Heart left ventricle (tissue), 16 donors: ENCODE measurements at regions not wholly inside any gene's neighbourhood (a gene's known extent, or its start where the extent isn't known, plus 50 kb on each side); places are given as distances from the start of the nearest gene placed in this dataset.

Experiments used
- ATAC-seq, 4 donors: fragments of 200-7000 bp; cut with Tn5 transposase; one replicate each; pipeline ENCODE4 v1.9.1; 2020 to 2022; ENCODE audit warnings: moderate library complexity in 4 of 4, mild to moderate bottlenecking in 3 of 4, moderate number of reproducible peaks in 1 of 4
- DNase-seq, 5 donors: peaks; one replicate each; pipeline ENCODE4 v3.0.0-alpha.2; 2020
- H3K27ac ChIP-seq, 12 donors: fragments of 200-600 bp; sonication (generic) in 4 of 12; one replicate each; pipeline versions ENCODE4 v1.5.0 to v1.8.0; 2016 to 2022; ENCODE audit warnings: mild to moderate bottlenecking in 2 of 12
- H3K27me3 ChIP-seq, 9 donors: fragments of 200-600 bp; sonication (generic) in 2 of 9; one replicate each; pipeline versions ENCODE4 v1.5.1 to v1.8.0; 2016 to 2022; ENCODE audit warnings: mild to moderate bottlenecking in 3 of 9
- H3K36me3 ChIP-seq, 9 donors: fragments of 200-600 bp; sonication (generic) in 2 of 9; one replicate each; pipeline versions ENCODE4 v1.5.0 to v1.8.0; 2018 to 2022; ENCODE audit warnings: mild to moderate bottlenecking in 2 of 9
- H3K4me1 ChIP-seq, 12 donors: fragments of 200-600 bp; sonication (generic) in 4 of 12; one replicate each; pipeline versions ENCODE4 v1.5.0 to v1.8.0; 2016 to 2022; ENCODE audit warnings: mild to moderate bottlenecking in 3 of 12
- H3K4me3 ChIP-seq, 12 donors: fragments of 200-600 bp; sonication (generic) in 4 of 12; one replicate each; pipeline versions ENCODE4 v1.5.0 to v1.8.0; 2017 to 2022; ENCODE audit warnings: mild to moderate bottlenecking in 9 of 12, moderate library complexity in 4 of 12
- H3K9me3 ChIP-seq, 12 donors: fragments of 200-600 bp; sonication (generic) in 4 of 12; one replicate each; pipeline versions ENCODE4 v1.5.0 to v1.8.0; 2016 to 2022; ENCODE audit warnings: mild to moderate bottlenecking in 1 of 12
- POLR2A ChIP-seq, 2 donors: fragments of 450-650 bp; IDR thresholded peaks; one replicate each; pipeline ENCODE4 v1.6.1; 2017; ENCODE audit warnings: antibody characterized with exemption in 2 of 2, mild to moderate bottlenecking in 2 of 2, moderate library complexity in 2 of 2
- WGBS, 4 donors: extraction: QIAGEN DNeasy Blood & Tissue Kit in 2 of 4; methylation state at CpG; one replicate each; pipeline versions ENCODE4 v1.1.5 to v1.1.7; 2013 to 2018; 5-methylcytosine and 5-hydroxymethylcytosine counted together
- intact Hi-C, 10 donors: fragments of 100-400 bp; cut with DNase I; formaldehyde crosslinking; loops; one replicate each; pipeline versions ENCODE4 v1.11.1 to v1.14.2; 2022
- TF ChIP-seq, protein P1 (sequence below), 12 donors: fragments of 200-600 bp; sonication (generic) in 4 of 12; IDR thresholded peaks; one replicate each; pipeline versions ENCODE4 v1.5.0 to v1.8.0; 2018 to 2022; ENCODE audit warnings: antibody characterized with exemption in 12 of 12, mild to moderate bottlenecking in 5 of 12
- donor health status: ischemic (EF 13 %, LVEDD 7.1; RV severe dilation, severe dysfunction).
- donor health status: healthy with polysubstance abuse.
- donor health status: DM: no; HTN: yes; CAD: no.
- donor health status: DM: no; HTN: no; CAD: no.
- donor health status: ischemic (EF 25% LVEDD 6.9; RV normal size, moderate dysfunction).
- donor health status: ischemic (EF 25% LVEDD 5.7; RV mildly dilated, moderate dysfunction).
- donor health status: healthy.
- donor health status: DM: yes; HTN: yes; CAD: no.
- donor health status: ischemic (EF 35%, LVEDD 5.7; RV mildly dilated, moderate dysfunction).
- donor health status: nonischemic (EF 11% LVEDD 7.7; RV severe dilation, severe dysfunction).
- donor health status: DM: yes; HTN: yes; CAD: no.
- donor health status: PGD.
- donor health status: ischemic (EF 29% LVEDD 5.4; RV normal size, mild dysfunction).
- donor health status: nonischemic (EF 23%, LVEDD 6.1; RV moderate dilation, normal function).

DNA sequence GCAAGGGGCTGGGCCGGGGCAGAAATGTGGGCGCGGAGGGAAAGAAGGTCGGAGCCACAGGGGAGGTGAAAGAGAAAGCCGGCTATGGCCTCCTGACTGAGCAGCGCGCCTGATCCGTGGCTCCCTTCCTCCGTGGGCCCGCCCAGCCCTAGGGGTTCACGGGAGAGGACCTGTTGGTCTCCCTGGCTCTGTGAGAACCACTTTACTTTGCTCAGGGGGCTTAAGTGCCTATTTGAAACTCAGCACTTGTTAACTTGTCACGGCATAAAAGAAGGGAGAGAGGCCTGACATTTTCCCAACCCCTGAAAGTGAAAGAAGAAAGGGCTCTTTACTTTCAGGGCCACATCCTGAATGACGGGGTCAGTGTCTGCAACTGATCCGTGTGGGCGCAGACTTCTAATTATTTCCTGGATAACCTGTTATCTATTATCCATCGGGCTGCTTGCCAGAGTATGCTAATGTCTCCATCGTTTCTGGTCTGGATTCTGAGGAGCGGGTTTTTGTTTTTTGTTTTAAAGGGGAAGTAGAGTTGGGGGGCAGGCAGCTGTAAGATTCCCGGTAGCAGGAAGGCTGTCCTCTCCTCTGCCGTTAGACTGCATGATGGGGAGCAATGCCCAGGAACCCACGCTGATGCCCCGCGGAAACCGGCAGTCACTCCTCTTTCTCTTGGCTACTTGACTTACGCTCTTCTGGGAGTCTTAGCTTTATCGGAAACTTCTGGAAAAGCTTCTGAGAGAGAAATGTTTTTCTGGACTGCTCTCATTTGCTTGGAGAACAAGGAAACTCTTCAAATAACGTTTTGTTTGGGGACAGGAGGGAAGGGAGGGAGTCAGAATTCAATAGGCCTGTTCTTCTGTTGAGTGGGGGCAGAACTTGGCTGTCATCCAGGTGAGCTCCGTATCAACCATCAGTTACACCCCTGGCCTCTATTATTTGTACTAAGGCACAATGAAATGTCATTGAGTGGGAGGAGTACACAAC lies 127.7 kb upstream of the MAX start:
- Histone ChIP-seq H3K36me3 (no peaks in the 10 kb centered on the region), H3K4me1 (peaks cover 0 to 41% (median 13%) of the 10 kb centered on the region in 12 donors), H3K9me3 (no peaks in the 10 kb centered on the region), H3K4me3 (peak overlapping the region in 11 of 12 donors; percentile 12 to 60 (median 44)), H3K27ac (peak overlapping the region; percentile 75 to 97 (median 88)), H3K27me3 (no peaks in the 10 kb centered on the region)
- ATAC-seq (peak; percentile 81 to 92 (median 89)), DNase-seq (peak; percentile 55 to 80 (median 73))
- WGBS, 4 donors, result 24 to 34% (median 29%) methylated on average over 28 of the region's 28 CpGs
- intact Hi-C loops, result loop anchor here in 7 of 10 donors (2.0 to 10.0 kb wide), 6 partner anchors 52 to 595 kb away; partner anchors contain the start of gene FUT8 (in 3 of the 7)
- peak in 1 of 2 donors; percentile 28 for TF ChIP-seq POLR2A (IDR thresholded peaks at IDR 0.05)
- TF ChIP-seq, protein P1, sequence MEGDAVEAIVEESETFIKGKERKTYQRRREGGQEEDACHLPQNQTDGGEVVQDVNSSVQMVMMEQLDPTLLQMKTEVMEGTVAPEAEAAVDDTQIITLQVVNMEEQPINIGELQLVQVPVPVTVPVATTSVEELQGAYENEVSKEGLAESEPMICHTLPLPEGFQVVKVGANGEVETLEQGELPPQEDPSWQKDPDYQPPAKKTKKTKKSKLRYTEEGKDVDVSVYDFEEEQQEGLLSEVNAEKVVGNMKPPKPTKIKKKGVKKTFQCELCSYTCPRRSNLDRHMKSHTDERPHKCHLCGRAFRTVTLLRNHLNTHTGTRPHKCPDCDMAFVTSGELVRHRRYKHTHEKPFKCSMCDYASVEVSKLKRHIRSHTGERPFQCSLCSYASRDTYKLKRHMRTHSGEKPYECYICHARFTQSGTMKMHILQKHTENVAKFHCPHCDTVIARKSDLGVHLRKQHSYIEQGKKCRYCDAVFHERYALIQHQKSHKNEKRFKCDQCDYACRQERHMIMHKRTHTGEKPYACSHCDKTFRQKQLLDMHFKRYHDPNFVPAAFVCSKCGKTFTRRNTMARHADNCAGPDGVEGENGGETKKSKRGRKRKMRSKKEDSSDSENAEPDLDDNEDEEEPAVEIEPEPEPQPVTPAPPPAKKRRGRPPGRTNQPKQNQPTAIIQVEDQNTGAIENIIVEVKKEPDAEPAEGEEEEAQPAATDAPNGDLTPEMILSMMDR (IDR thresholded peaks at IDR 0.05), result no peak

DNA sequence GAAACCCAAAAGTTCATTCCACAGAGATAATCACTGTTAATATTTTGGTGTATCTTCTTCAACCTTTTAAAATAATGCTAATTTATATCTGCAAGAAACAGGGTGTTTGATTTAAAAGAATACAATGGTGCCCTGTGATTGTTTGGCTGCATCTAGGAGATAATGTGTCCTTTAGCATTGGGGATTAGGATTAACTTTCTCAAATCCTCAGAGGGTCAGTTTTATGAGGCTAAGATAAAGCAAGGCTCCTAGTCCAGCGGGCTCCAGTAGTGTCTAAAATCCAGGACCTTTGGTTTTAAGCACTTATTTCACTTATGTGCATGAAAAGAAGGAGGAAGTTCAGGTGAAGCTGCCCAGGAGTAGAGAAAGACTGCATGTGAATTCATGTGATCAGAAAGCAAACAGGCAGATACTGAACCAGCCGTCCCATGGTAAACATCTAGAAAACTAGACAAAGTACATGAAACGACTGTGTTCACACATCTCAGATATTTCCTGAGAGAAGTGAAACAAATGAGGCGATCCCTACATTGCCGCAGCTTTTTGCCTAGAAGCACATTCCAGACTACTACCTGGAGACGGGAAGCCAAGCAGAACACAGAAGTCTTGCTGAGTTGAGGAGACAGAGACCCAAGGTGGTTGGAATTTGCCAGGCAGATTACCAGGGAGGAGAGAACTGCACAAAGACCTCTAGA lies 129.1 kb upstream of the MAX start:
- ATAC-seq, result no peak
- WGBS, 4 donors, result 88 to 96% (median 92%) methylated on average over 6 of the region's 6 CpGs
- H3K4me3 ChIP-seq, result no peak overlapping the region
- H3K9me3 ChIP-seq, result no peaks in the 10 kb centered on the region
- peak overlapping the region in 10 of 12 donors; percentile 21 to 95 (median 85) for H3K27ac ChIP-seq
- H3K4me1 ChIP-seq, result peaks cover 0 to 34% (median 13%) of the 10 kb centered on the region in 12 donors
- no peaks in the 10 kb centered on the region for H3K27me3 ChIP-seq
- intact Hi-C loops, result loop anchor here in 2 of 10 donors (2.0 to 5.0 kb wide), 2 partner anchors 51 to 179 kb away; no protein-coding TSS in a partner anchor
- DNase-seq, result no peak
- no peak for TF ChIP-seq POLR2A (IDR thresholded peaks at IDR 0.05)
- TF ChIP-seq, protein P1 (IDR thresholded peaks at IDR 0.05), result no peak
- H3K36me3 ChIP-seq, result no peaks in the 10 kb centered on the region

DNA sequence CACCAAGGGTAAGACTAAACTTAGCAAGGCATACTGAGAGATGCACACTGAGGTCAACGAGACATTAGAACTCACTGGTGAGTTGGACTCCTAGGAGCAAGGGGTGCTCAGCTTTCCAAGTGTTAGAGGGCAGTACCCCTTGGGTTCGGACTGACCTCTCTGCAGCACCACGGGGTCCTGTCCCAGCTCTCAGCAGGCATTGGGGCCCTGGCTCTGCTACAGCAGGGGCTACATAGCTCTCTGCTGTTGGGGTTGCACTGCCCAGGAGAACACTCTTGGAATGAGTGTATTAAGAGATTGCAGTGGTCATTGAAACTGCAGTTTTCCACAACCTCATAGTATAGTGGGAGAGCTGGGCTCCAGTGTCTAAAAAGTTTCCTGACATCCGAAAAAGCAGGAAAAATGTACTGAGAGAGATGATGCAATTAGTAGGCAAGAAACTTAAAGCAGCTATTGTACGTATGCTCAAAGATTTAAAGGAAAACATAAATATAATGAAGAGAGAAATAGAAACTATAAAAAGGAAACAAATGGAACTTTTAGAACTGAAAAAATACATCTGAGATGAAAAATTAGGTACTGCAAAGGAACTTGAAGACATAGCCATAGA lies 132.5 kb upstream of the MAX start:
- intact Hi-C loops, result loop anchor here in 1 of 10 donors (5.0 kb wide), 2 partner anchors 47 to 177 kb away; partner anchors contain the start of gene FUT8
- Histone ChIP-seq H3K36me3 (no peaks in the 10 kb centered on the region), H3K4me3 (no peak overlapping the region), H3K4me1 (peaks cover 0 to 30% (median 12%) of the 10 kb centered on the region in 12 donors), H3K9me3 (no peaks in the 10 kb centered on the region), H3K27ac (no peak overlapping the region), H3K27me3 (no peaks in the 10 kb centered on the region)
- 88 to 94% (median 93%) methylated on average over 4 to 5 of the region's 5 CpGs for WGBS, 4 donors
- TF ChIP-seq POLR2A (IDR thresholded peaks at IDR 0.05), result no peak
- TF ChIP-seq, protein P1 (IDR thresholded peaks at IDR 0.05), result no peak
- DNase-seq (no peak), ATAC-seq (no peak)
